BLaER1 (cell line): ENCODE measurements at regions not wholly inside any gene's neighbourhood (a gene's known extent, or its start where the extent isn't known, plus 50 kb on each side); places are given as distances from the start of the nearest gene placed in this dataset.

Experiments used
- H3K27ac ChIP-seq: shearing (Covaris generic); formaldehyde crosslinking; 2 replicates; pipeline ENCODE4 v1.8.1; 2022
- H3K27me3 ChIP-seq: shearing (Covaris generic); formaldehyde crosslinking; 2 replicates; pipeline ENCODE4 v1.8.1; 2022
- H3K36me3 ChIP-seq: shearing (Covaris generic); formaldehyde crosslinking; 2 replicates; pipeline ENCODE4 v1.8.1; 2022
- H3K4me1 ChIP-seq: shearing (Covaris generic); formaldehyde crosslinking; 2 replicates; pipeline ENCODE4 v1.8.1; 2022
- H3K4me2 ChIP-seq: shearing (Covaris generic); formaldehyde crosslinking; 2 replicates; pipeline ENCODE4 v1.8.1; 2022
- H3K4me3 ChIP-seq: shearing (Covaris generic); formaldehyde crosslinking; 2 replicates; pipeline ENCODE4 v1.8.1; 2022
- H3K9ac ChIP-seq: shearing (Covaris generic); formaldehyde crosslinking; 2 replicates; pipeline ENCODE4 v1.8.1; 2022
- H3K9me3 ChIP-seq: shearing (Covaris generic); formaldehyde crosslinking; 2 replicates; pipeline ENCODE4 v1.8.1; 2022
- H4K20me1 ChIP-seq: shearing (Covaris generic); formaldehyde crosslinking; 2 replicates; pipeline ENCODE4 v1.8.1; 2022
- Cebpa-rat ChIP-seq: shearing (Covaris generic); IDR thresholded peaks from 2 replicates; pipeline ENCODE4 v1.8.1; 2022

GRCh38 chr9:86708918-86709835 lies 238.1 kb downstream of the GAS1 start:
- H3K9me3 ChIP-seq: no peaks in the 10 kb centered on the region
- no peaks in the 10 kb centered on the region for H3K4me1 ChIP-seq
- no peaks in the 10 kb centered on the region for H3K36me3 ChIP-seq
- H3K27me3 ChIP-seq: no peaks in the 10 kb centered on the region
- H3K9ac ChIP-seq: no peak overlapping the region
- H3K27ac ChIP-seq: no peak overlapping the region
- H3K4me2 ChIP-seq: no peak overlapping the region
- H4K20me1 ChIP-seq: no peaks in the 10 kb centered on the region
- no peak overlapping the region for H3K4me3 ChIP-seq
- TF ChIP-seq Cebpa-rat: no peak

- no peaks in the 10 kb centered on the region for H3K4me1 ChIP-seq
- no peak overlapping the region for H3K9ac ChIP-seq
- no peaks in the 10 kb centered on the region for H3K9me3 ChIP-seq
- H3K4me2 ChIP-seq: no peak overlapping the region
- H3K36me3 ChIP-seq: no peaks in the 10 kb centered on the region
- no peaks in the 10 kb centered on the region for H4K20me1 ChIP-seq
- no peak overlapping the region for H3K4me3 ChIP-seq
- H3K27ac ChIP-seq: no peak overlapping the region
- no peaks in the 10 kb centered on the region for H3K27me3 ChIP-seq
- no peak for TF ChIP-seq Cebpa-rat
These were observed 239.3 kb downstream of the GAS1 start for GRCh38 chr9:86707932-86708510.

- Histone ChIP-seq H3K27ac (no peak overlapping the region), H3K27me3 (no peaks in the 10 kb centered on the region), H3K9ac (no peak overlapping the region), H3K36me3 (no peaks in the 10 kb centered on the region), H3K4me3 (no peak overlapping the region), H4K20me1 (no peaks in the 10 kb centered on the region), H3K4me2 (no peak overlapping the region), H3K4me1 (no peaks in the 10 kb centered on the region), H3K9me3 (no peaks in the 10 kb centered on the region)
- no peak for TF ChIP-seq Cebpa-rat
These were observed 240.9 kb downstream of the GAS1 start for GRCh38 chr9:86706391-86706790.

- H3K4me2 ChIP-seq: no peak overlapping the region
- H3K4me3 ChIP-seq: no peak overlapping the region
- H3K27me3 ChIP-seq: no peaks in the 10 kb centered on the region
- no peaks in the 10 kb centered on the region for H3K36me3 ChIP-seq
- H3K9me3 ChIP-seq: no peaks in the 10 kb centered on the region
- no peak overlapping the region for H3K27ac ChIP-seq
- no peak overlapping the region for H3K9ac ChIP-seq
- TF ChIP-seq Cebpa-rat: no peak
- H3K4me1 ChIP-seq: no peaks in the 10 kb centered on the region
- no peaks in the 10 kb centered on the region for H4K20me1 ChIP-seq
These were observed 241.8 kb downstream of the GAS1 start for GRCh38 chr9:86705490-86705889.

GRCh38 chr9:86703346-86703745 lies 244.0 kb downstream of the GAS1 start:
- no peaks in the 10 kb centered on the region for H3K9me3 ChIP-seq
- no peak overlapping the region for H3K9ac ChIP-seq
- no peaks in the 10 kb centered on the region for H3K36me3 ChIP-seq
- H3K4me1 ChIP-seq: no peaks in the 10 kb centered on the region
- TF ChIP-seq Cebpa-rat: no peak
- H3K4me3 ChIP-seq: no peak overlapping the region
- H3K27me3 ChIP-seq: no peaks in the 10 kb centered on the region
- no peaks in the 10 kb centered on the region for H4K20me1 ChIP-seq
- no peak overlapping the region for H3K27ac ChIP-seq
- H3K4me2 ChIP-seq: no peak overlapping the region

GRCh38 chr9:86700629-86701028 lies 246.7 kb downstream of the GAS1 start:
- H3K27ac ChIP-seq: no peak overlapping the region
- H3K4me2 ChIP-seq: no peak overlapping the region
- H3K9ac ChIP-seq: no peak overlapping the region
- no peaks in the 10 kb centered on the region for H3K27me3 ChIP-seq
- no peaks in the 10 kb centered on the region for H3K36me3 ChIP-seq
- TF ChIP-seq Cebpa-rat: no peak
- no peaks in the 10 kb centered on the region for H3K4me1 ChIP-seq
- no peaks in the 10 kb centered on the region for H4K20me1 ChIP-seq
- H3K4me3 ChIP-seq: no peak overlapping the region
- no peaks in the 10 kb centered on the region for H3K9me3 ChIP-seq

GRCh38 chr9:86697999-86698398 lies 249.3 kb downstream of the GAS1 start:
- Histone ChIP-seq H3K9me3 (no peaks in the 10 kb centered on the region), H4K20me1 (no peaks in the 10 kb centered on the region), H3K27me3 (no peaks in the 10 kb centered on the region), H3K27ac (no peak overlapping the region), H3K36me3 (no peaks in the 10 kb centered on the region), H3K9ac (no peak overlapping the region), H3K4me2 (no peak overlapping the region), H3K4me1 (no peaks in the 10 kb centered on the region), H3K4me3 (no peak overlapping the region)
- no peak for TF ChIP-seq Cebpa-rat

GRCh38 chr9:86697213-86697612 lies 250.1 kb downstream of the GAS1 start:
- no peaks in the 10 kb centered on the region for H4K20me1 ChIP-seq
- no peak overlapping the region for H3K4me3 ChIP-seq
- no peaks in the 10 kb centered on the region for H3K36me3 ChIP-seq
- H3K27ac ChIP-seq: no peak overlapping the region
- H3K9me3 ChIP-seq: no peaks in the 10 kb centered on the region
- no peak overlapping the region for H3K4me2 ChIP-seq
- TF ChIP-seq Cebpa-rat: no peak
- H3K9ac ChIP-seq: no peak overlapping the region
- H3K27me3 ChIP-seq: no peaks in the 10 kb centered on the region
- H3K4me1 ChIP-seq: no peaks in the 10 kb centered on the region

GRCh38 chr9:86695910-86696424 lies 251.3 kb downstream of the GAS1 start:
- Histone ChIP-seq H3K4me1 (no peaks in the 10 kb centered on the region), H3K27me3 (no peaks in the 10 kb centered on the region), H3K27ac (no peak overlapping the region), H3K4me2 (no peak overlapping the region), H3K4me3 (no peak overlapping the region), H4K20me1 (no peaks in the 10 kb centered on the region), H3K9me3 (no peaks in the 10 kb centered on the region), H3K36me3 (no peaks in the 10 kb centered on the region), H3K9ac (no peak overlapping the region)
- no peak for TF ChIP-seq Cebpa-rat

- no peak overlapping the region for H3K4me2 ChIP-seq
- no peak overlapping the region for H3K4me3 ChIP-seq
- H3K27me3 ChIP-seq: no peaks in the 10 kb centered on the region
- TF ChIP-seq Cebpa-rat: no peak
- H4K20me1 ChIP-seq: no peaks in the 10 kb centered on the region
- no peaks in the 10 kb centered on the region for H3K36me3 ChIP-seq
- no peaks in the 10 kb centered on the region for H3K9me3 ChIP-seq
- no peak overlapping the region for H3K9ac ChIP-seq
- no peak overlapping the region for H3K27ac ChIP-seq
- no peaks in the 10 kb centered on the region for H3K4me1 ChIP-seq
These were observed 257.3 kb downstream of the GAS1 start for GRCh38 chr9:86690034-86690433.
